SK-N-SH (cell line): ENCODE measurements at regions not wholly inside any gene's neighbourhood (a gene's known extent, or its start where the extent isn't known, plus 50 kb on each side); places are given as distances from the start of the nearest gene placed in this dataset.

Source experiments
- POLR2AphosphoS5 ChIP-seq: IDR thresholded peaks from 2 replicates; pipeline ENCODE4 v1.6.1; 2012; ENCODE audit warnings: low read depth, low read length
- SIN3A ChIP-seq: IDR thresholded peaks from 2 replicates; pipeline ENCODE4 v1.6.1; 2012; ENCODE audit warnings: low read depth, mild to moderate bottlenecking, low read length, moderate library complexity, borderline replicate concordance

- TF ChIP-seq POLR2AphosphoS5, result no peak
- TF ChIP-seq SIN3A, result no peak
Measured at GRCh38 chr1:94693029-94693428, 127.1 kb upstream of the SLC44A3 start.
